Sigmoid colon (tissue), 6 donors: ENCODE measurements at regions not wholly inside any gene's neighbourhood (a gene's known extent, or its start where the extent isn't known, plus 50 kb on each side); places are given as distances from the start of the nearest gene placed in this dataset.
A peak's percentile ranks its signal among the peaks of the same experiment; 100 is the strongest.

Source experiments
- DNase-seq: peaks from one replicate; pipeline ENCODE4 v3.0.0-alpha.2; 2019
- H3K27ac ChIP-seq, 4 donors: fragments of 200-600 bp; sonication (generic); one replicate each; pipeline ENCODE4 v1.5.1; 2016 to 2019; ENCODE audit warnings: mild to moderate bottlenecking in 1 of 4
- H3K27me3 ChIP-seq, 3 donors: fragments of 200-600 bp; sonication (generic); one replicate each; pipeline ENCODE4 v1.5.1; 2019; ENCODE audit warnings: mild to moderate bottlenecking in 1 of 3
- H3K36me3 ChIP-seq, 4 donors: fragments of 200-600 bp; sonication (generic); one replicate each; pipeline ENCODE4 v1.5.1; 2016 to 2019
- H3K4me1 ChIP-seq, 4 donors: fragments of 200-600 bp; sonication (generic); one replicate each; pipeline ENCODE4 v1.5.1; 2017 to 2019
- H3K4me3 ChIP-seq, 4 donors: fragments of 200-600 bp; sonication (generic); one replicate each; pipeline ENCODE4 v1.5.1; 2017 to 2019; ENCODE audit warnings: mild to moderate bottlenecking in 2 of 4, moderate library complexity in 1 of 4
- H3K9me3 ChIP-seq, 4 donors: fragments of 200-600 bp in 3 of 4; sonication (generic) in 3 of 4; one replicate each; pipeline versions ENCODE4 v1.5.1 to v1.6.1; 2013 to 2019
- EP300 ChIP-seq, 4 donors: sonication (generic); formaldehyde crosslinking; IDR thresholded peaks; one replicate each; pipeline ENCODE4 v1.6.1; 2017; ENCODE audit warnings: antibody characterized with exemption in 4 of 4
- POLR2A ChIP-seq, 2 donors: fragments of 450-650 bp; IDR thresholded peaks; one replicate each; pipeline ENCODE4 v1.6.1; 2016; ENCODE audit warnings: antibody characterized with exemption in 2 of 2, mild to moderate bottlenecking in 2 of 2, moderate library complexity in 2 of 2
- POLR2AphosphoS5 ChIP-seq, 4 donors: sonication (generic); formaldehyde crosslinking; IDR thresholded peaks; one replicate each; pipeline ENCODE4 v1.6.1; 2017; ENCODE audit warnings: antibody characterized with exemption in 4 of 4
- WGBS, 2 donors: extraction: QIAGEN DNeasy Blood & Tissue Kit; methylation state at CpG; one replicate each; pipeline ENCODE4 v1.1.7; 2013; 5-methylcytosine and 5-hydroxymethylcytosine counted together
- intact Hi-C: fragments of 100-400 bp; cut with DNase I; formaldehyde crosslinking; loops from one replicate; pipeline ENCODE4 v1.15.1; 2023
- TF ChIP-seq, protein P1 (sequence below), 4 experiments: fragments of 450-650 bp in 3 of 4; fragments of 200-600 bp in 1 of 4; IDR thresholded peaks; one replicate each; pipeline ENCODE4 v1.5.1; 2016 to 2019; ENCODE audit warnings: antibody characterized with exemption in 4 of 4, mild to moderate bottlenecking in 3 of 4, moderate library complexity in 2 of 4
- donor health status: healthy with polysubstance abuse.
- donor health status: healthy.

DNA sequence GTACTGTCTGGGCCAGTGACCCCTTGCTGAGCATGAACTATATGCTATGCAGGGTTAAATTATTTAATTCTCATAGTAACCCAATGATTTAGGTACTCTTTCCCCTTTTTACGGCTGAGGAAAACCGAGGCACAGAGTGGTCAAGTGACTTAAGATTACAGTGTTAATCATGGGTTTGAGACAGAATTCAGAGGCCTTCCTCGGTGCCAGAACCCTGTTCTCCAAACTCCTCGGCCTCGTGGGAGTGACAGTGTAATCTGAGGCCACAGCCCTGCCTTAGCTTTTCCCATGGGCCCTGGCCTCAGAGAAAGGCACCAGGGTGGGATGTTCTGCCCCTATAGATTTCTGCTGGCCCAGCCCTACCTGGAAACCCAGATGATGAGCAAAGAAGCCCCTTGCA, 86.4 kb upstream of the ZNF648 start:
- no peak for DNase-seq
- Histone ChIP-seq H3K4me1 (peaks cover 0 to 28% (median 26%) of the 10 kb centered on the region in 4 donors), H3K36me3 (no peaks in the 10 kb centered on the region), H3K27ac (peak overlapping the region in 2 of 4 donors; percentile 12 to 94), H3K4me3 (no peak overlapping the region), H3K9me3 (no peaks in the 10 kb centered on the region), H3K27me3 (no peaks in the 10 kb centered on the region)
- 93 to 95% methylated on average over 5 of the region's 5 CpGs for WGBS, 2 donors
- intact Hi-C loops: no loop called here
- no peak for TF ChIP-seq EP300 (IDR thresholded peaks at IDR 0.05)
- TF ChIP-seq POLR2AphosphoS5 (IDR thresholded peaks at IDR 0.05): no peak
- TF ChIP-seq POLR2A (IDR thresholded peaks at IDR 0.05): no peak
- TF ChIP-seq, protein P1, sequence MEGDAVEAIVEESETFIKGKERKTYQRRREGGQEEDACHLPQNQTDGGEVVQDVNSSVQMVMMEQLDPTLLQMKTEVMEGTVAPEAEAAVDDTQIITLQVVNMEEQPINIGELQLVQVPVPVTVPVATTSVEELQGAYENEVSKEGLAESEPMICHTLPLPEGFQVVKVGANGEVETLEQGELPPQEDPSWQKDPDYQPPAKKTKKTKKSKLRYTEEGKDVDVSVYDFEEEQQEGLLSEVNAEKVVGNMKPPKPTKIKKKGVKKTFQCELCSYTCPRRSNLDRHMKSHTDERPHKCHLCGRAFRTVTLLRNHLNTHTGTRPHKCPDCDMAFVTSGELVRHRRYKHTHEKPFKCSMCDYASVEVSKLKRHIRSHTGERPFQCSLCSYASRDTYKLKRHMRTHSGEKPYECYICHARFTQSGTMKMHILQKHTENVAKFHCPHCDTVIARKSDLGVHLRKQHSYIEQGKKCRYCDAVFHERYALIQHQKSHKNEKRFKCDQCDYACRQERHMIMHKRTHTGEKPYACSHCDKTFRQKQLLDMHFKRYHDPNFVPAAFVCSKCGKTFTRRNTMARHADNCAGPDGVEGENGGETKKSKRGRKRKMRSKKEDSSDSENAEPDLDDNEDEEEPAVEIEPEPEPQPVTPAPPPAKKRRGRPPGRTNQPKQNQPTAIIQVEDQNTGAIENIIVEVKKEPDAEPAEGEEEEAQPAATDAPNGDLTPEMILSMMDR (IDR thresholded peaks at IDR 0.05): no peak

DNA sequence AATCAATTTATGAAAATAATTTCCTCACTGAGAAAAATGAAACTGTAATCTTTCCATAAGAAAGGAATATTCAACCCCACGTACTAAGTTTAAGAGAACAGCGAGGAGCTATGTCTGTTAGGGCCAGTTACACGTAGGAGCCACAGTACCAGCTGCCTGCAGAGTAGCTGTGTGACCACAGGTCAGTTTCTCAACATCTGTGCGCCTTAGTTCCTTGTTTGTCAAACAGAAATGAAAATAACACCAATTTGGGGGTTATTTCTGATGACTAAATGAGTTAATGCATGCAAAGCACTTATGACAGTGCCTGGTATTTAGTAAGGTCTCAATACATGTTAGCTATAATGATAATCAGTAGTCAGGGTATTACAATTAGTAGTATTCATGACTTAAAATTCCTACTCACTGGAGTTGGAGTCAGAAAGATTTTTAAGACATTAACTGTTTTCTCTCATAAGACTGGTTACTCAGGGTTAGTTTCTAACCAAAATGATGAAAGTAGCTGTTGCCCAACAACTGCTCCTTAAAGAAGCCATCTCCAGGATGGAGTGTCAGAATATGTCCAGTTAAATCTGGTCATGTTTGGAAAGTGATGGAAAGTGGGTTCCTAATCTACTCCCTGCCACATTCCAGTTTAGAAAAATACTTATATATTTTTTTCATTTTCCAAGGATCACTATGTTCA, 85.8 kb upstream of the ZNF648 start:
- peak overlapping the region in 2 of 4 donors; percentile 12 to 94 for H3K27ac ChIP-seq
- intact Hi-C loops: no loop called here
- no peak overlapping the region for H3K4me3 ChIP-seq
- peaks cover 0 to 30% (median 27%) of the 10 kb centered on the region in 4 donors for H3K4me1 ChIP-seq
- no peak for DNase-seq
- no peaks in the 10 kb centered on the region for H3K27me3 ChIP-seq
- no peaks in the 10 kb centered on the region for H3K36me3 ChIP-seq
- no peak for TF ChIP-seq EP300 (IDR thresholded peaks at IDR 0.05)
- peak in 1 of 4 donors; percentile 27 for TF ChIP-seq POLR2AphosphoS5 (IDR thresholded peaks at IDR 0.05)
- H3K9me3 ChIP-seq: no peaks in the 10 kb centered on the region
- 72 to 79% methylated on average over 4 of the region's 4 CpGs for WGBS, 2 donors

DNA sequence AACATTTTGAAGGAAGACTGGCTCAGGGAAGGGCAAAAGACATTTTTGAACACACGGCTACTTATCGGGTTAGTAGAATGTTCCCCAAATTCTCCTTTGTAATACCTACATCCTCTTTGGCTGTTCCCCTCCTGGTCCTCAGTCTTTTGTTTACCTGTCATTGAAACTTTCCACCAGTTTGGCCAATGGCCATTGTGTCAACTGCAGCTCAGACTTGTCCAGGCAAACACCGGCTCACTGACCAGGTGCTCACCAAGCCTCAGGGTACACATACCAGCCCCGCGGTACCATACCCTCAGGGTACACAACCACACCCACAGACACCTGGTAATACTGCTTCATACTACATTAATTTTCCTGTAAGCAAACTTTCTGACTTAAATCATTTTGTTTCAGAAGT, 84.8 kb upstream of the ZNF648 start:
- DNase-seq: no peak
- H3K27me3 ChIP-seq: no peaks in the 10 kb centered on the region
- no peaks in the 10 kb centered on the region for H3K36me3 ChIP-seq
- no peaks in the 10 kb centered on the region for H3K9me3 ChIP-seq
- intact Hi-C loops: no loop called here
- 50 to 64% methylated on average over 5 of the region's 5 CpGs for WGBS, 2 donors
- peaks cover 0 to 30% (median 27%) of the 10 kb centered on the region in 4 donors for H3K4me1 ChIP-seq
- H3K4me3 ChIP-seq: no peak overlapping the region
- peak overlapping the region in 3 of 4 donors; percentile 92 to 94 (median 94) for H3K27ac ChIP-seq
- TF ChIP-seq, protein P1 (IDR thresholded peaks at IDR 0.05): no peak
- TF ChIP-seq EP300 (IDR thresholded peaks at IDR 0.05) (no peak), POLR2AphosphoS5 (IDR thresholded peaks at IDR 0.05) (no peak), POLR2A (IDR thresholded peaks at IDR 0.05) (no peak)

DNA sequence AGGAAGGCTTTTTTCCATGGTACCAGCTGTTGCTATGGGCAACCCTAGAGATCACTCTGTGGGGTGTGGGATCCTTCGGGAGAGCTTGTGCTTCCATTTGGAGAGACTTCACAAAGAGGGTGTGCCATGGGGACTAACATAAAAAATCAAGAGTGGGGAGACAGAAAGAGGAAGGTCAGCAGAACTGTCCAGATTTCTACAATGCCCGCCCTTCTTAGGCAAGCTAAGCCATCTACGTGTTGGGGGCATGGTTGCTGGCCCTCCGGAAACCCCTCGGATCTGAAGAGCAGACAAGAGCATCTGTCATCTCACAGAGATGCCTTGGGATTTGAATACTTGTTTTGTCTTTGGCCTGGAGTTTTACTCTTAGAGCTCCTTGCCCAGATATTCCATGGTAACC, 83.9 kb upstream of the ZNF648 start:
- intact Hi-C loops: no loop called here
- H3K36me3 ChIP-seq: no peaks in the 10 kb centered on the region
- H3K27me3 ChIP-seq: no peaks in the 10 kb centered on the region
- peaks cover 0 to 30% (median 27%) of the 10 kb centered on the region in 4 donors for H3K4me1 ChIP-seq
- TF ChIP-seq, protein P1 (IDR thresholded peaks at IDR 0.05): no peak
- no peak for TF ChIP-seq EP300 (IDR thresholded peaks at IDR 0.05)
- TF ChIP-seq POLR2AphosphoS5 (IDR thresholded peaks at IDR 0.05): no peak
- no peak for TF ChIP-seq POLR2A (IDR thresholded peaks at IDR 0.05)
- no peak overlapping the region for H3K4me3 ChIP-seq
- 91 to 93% methylated on average over 5 of the region's 5 CpGs for WGBS, 2 donors
- no peak for DNase-seq
- H3K9me3 ChIP-seq: no peaks in the 10 kb centered on the region
- peak overlapping the region; percentile 90 to 94 (median 93) for H3K27ac ChIP-seq

DNA sequence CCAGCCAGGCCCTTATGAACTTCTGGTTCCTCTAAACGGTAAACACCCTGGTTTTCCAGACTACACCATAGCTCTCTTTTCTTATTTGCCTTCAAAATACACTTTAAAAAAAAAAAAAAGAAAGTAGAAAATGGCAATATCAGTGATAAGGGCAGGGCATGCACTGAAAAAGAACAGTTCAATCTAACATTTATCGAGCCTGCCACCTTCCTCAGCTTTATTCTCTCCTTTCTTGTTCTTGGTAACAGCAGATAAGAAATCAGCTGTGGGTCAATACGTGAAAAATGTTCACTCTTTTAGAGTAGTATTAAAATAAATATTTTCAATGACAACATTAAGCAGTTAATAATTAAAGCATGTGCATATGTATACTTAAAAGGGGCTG, 83.1 kb upstream of the ZNF648 start:
- Histone ChIP-seq H3K4me1 (peaks cover 0 to 30% (median 27%) of the 10 kb centered on the region in 4 donors), H3K9me3 (no peaks in the 10 kb centered on the region), H3K36me3 (no peaks in the 10 kb centered on the region), H3K27me3 (no peaks in the 10 kb centered on the region), H3K4me3 (no peak overlapping the region), H3K27ac (peak overlapping the region; percentile 90 to 94 (median 93))
- TF ChIP-seq EP300 (IDR thresholded peaks at IDR 0.05) (no peak), POLR2A (IDR thresholded peaks at IDR 0.05) (no peak), POLR2AphosphoS5 (IDR thresholded peaks at IDR 0.05) (no peak)
- TF ChIP-seq, protein P1 (IDR thresholded peaks at IDR 0.05): no peak
- WGBS, 2 donors: 51 to 65% methylated on average over 3 of the region's 3 CpGs
- intact Hi-C loops: loop anchor here (5.0 kb wide), 1 partner anchor 148 kb away; no protein-coding TSS in a partner anchor
- no peak for DNase-seq
